GM21529 (cell line): ENCODE measurements at regions not wholly inside any gene's neighbourhood (a gene's known extent, or its start where the extent isn't known, plus 50 kb on each side); places are given as distances from the start of the nearest gene placed in this dataset.
"Not testable (repeated sequence)": the region's sequence is repeated elsewhere in the genome, so short reads cannot be mapped to it uniquely, and the experiment has no call there.

Experiments
- ATAC-seq: cut with Tn5 transposase; IDR thresholded peaks from one replicate; pipeline ENCODE4 v1.9.1; 2021; ENCODE audit not compliant: unreplicated experiment

GRCh38 chr2:66109419-66109818 is 325.5 kb upstream of the MEIS1 start:
- no peak for ATAC-seq

- no peak for ATAC-seq
These were observed 329.7 kb upstream of the MEIS1 start for GRCh38 chr2:66105066-66105753.

- no peak for ATAC-seq
These were observed 331.3 kb upstream of the MEIS1 start for GRCh38 chr2:66103581-66103980.

- no peak for ATAC-seq
These were observed 333.7 kb upstream of the MEIS1 start for GRCh38 chr2:66101206-66101605.

- no peak for ATAC-seq
These were observed 339.0 kb upstream of the MEIS1 start for GRCh38 chr2:66095820-66096345.

GRCh38 chr2:66094689-66095088 is 340.2 kb upstream of the MEIS1 start:
- not testable (repeated sequence) for ATAC-seq

- ATAC-seq: no peak
These were observed 341.6 kb upstream of the MEIS1 start for GRCh38 chr2:66093371-66093770.

- no peak for ATAC-seq
These were observed 349.9 kb upstream of the MEIS1 start for GRCh38 chr2:66084948-66085590.

GRCh38 chr2:66082581-66082980 is 352.3 kb upstream of the MEIS1 start:
- no peak for ATAC-seq

GRCh38 chr2:66080127-66080526 is 354.8 kb upstream of the MEIS1 start:
- ATAC-seq: no peak

GRCh38 chr2:66073172-66073571 is 361.8 kb upstream of the MEIS1 start:
- ATAC-seq: no peak

GRCh38 chr2:66070721-66071602 is 364.0 kb upstream of the MEIS1 start:
- no peak for ATAC-seq

GRCh38 chr2:66069937-66070720 is 364.8 kb upstream of the MEIS1 start:
- ATAC-seq: no peak

GRCh38 chr2:66066032-66066431 is 368.9 kb upstream of the MEIS1 start:
- ATAC-seq: no peak

GRCh38 chr2:66059332-66059731 is 375.6 kb upstream of the MEIS1 start:
- ATAC-seq: no peak

GRCh38 chr2:66058675-66059074 is 376.2 kb upstream of the MEIS1 start:
- ATAC-seq: no peak

GRCh38 chr2:66057844-66058243 is 377.1 kb upstream of the MEIS1 start:
- no peak for ATAC-seq

- ATAC-seq: no peak
These were observed 384.5 kb upstream of the MEIS1 start for GRCh38 chr2:66050392-66050791.

GRCh38 chr2:66048667-66049066 is 386.3 kb upstream of the MEIS1 start:
- no peak for ATAC-seq

- ATAC-seq: no peak
These were observed 392.8 kb upstream of the MEIS1 start for GRCh38 chr2:66041902-66042657.
